ENCODE measurements at regions not wholly inside any gene's neighbourhood (a gene's known extent, or its start where the extent isn't known, plus 50 kb on each side); places are given as distances from the start of the nearest gene placed in this dataset.
A peak's percentile ranks its signal among the peaks of the same experiment; 100 is the strongest.
"Not testable (repeated sequence)": the region's sequence is repeated elsewhere in the genome, so short reads cannot be mapped to it uniquely, and the experiment has no call there.

GRCh38 chr2:49693961-49694360 is 539.6 kb upstream of the FSHR start:
- H3K4me1 ChIP-seq (ENCODE audit: control extremely low read depth in 1 of 4, control insufficient read depth in 4 of 4, insufficient read depth in 4 of 4, low read length in 3 of 4) = no peaks in the 10 kb centered on the region
- H3K4me3 ChIP-seq (ENCODE audit: control insufficient read depth in 1 of 7, extremely low read depth in 1 of 7, insufficient read depth in 4 of 7, low read depth in 2 of 7, low read length in 6 of 7) = no peak overlapping the region
- no peaks in the 10 kb centered on the region for H3K9me3 ChIP-seq (ENCODE audit: control extremely low read depth in 1 of 5, control insufficient read depth in 4 of 5, insufficient read depth in 2 of 5, low read depth in 1 of 5, low read length in 4 of 5)
- no peak overlapping the region for H3K27ac ChIP-seq (ENCODE audit: insufficient read depth in 1 of 2, low read depth in 1 of 2, low read length in 2 of 2, poor library complexity in 1 of 2, severe bottlenecking in 2 of 2)
- CTCF ChIA-PET = no interaction called here
- no peaks in the 10 kb centered on the region for H3K36me3 ChIP-seq (ENCODE audit: control insufficient read depth in 4 of 4, insufficient read depth in 4 of 4, low read length in 3 of 4)
- H3K27me3 ChIP-seq (replicated peaks in 2 of 5; ENCODE audit: control insufficient read depth in 4 of 5, insufficient read depth in 5 of 5, low read length in 4 of 5) = no peaks in the 10 kb centered on the region
- no peak for DNase-seq
- POLR2A ChIA-PET = no interaction called here

GRCh38 chr2:49692022-49692421 is 537.7 kb upstream of the FSHR start:
- H3K4me3 ChIP-seq (ENCODE audit: control insufficient read depth in 1 of 7, extremely low read depth in 1 of 7, insufficient read depth in 4 of 7, low read depth in 2 of 7, low read length in 6 of 7); POLR2A ChIA-PET; DNase-seq; CTCF ChIA-PET; H3K27me3 ChIP-seq (replicated peaks in 2 of 5; ENCODE audit: control insufficient read depth in 4 of 5, insufficient read depth in 5 of 5, low read length in 4 of 5); H3K9me3 ChIP-seq (ENCODE audit: control extremely low read depth in 1 of 5, control insufficient read depth in 4 of 5, insufficient read depth in 2 of 5, low read depth in 1 of 5, low read length in 4 of 5); H3K27ac ChIP-seq (ENCODE audit: insufficient read depth in 1 of 2, low read depth in 1 of 2, low read length in 2 of 2, poor library complexity in 1 of 2, severe bottlenecking in 2 of 2); H3K4me1 ChIP-seq (ENCODE audit: control extremely low read depth in 1 of 4, control insufficient read depth in 4 of 4, insufficient read depth in 4 of 4, low read length in 3 of 4); H3K36me3 ChIP-seq (ENCODE audit: control insufficient read depth in 4 of 4, insufficient read depth in 4 of 4, low read length in 3 of 4): not testable (repeated sequence)
- WGBS (ENCODE audit: insufficient coverage) = no CpG with 5 or more reads among the region's 2 CpGs

GRCh38 chr2:49687918-49688317 is 533.6 kb upstream of the FSHR start:
- DNase-seq = peak; percentile 12 to 44 (median 35)
- POLR2A ChIA-PET = no interaction called here
- Histone ChIP-seq H3K4me1 (ENCODE audit: control extremely low read depth in 1 of 4, control insufficient read depth in 4 of 4, insufficient read depth in 4 of 4, low read length in 3 of 4) (no peaks in the 10 kb centered on the region), H3K4me3 (ENCODE audit: control insufficient read depth in 1 of 7, extremely low read depth in 1 of 7, insufficient read depth in 4 of 7, low read depth in 2 of 7, low read length in 6 of 7) (no peak overlapping the region), H3K36me3 (ENCODE audit: control insufficient read depth in 4 of 4, insufficient read depth in 4 of 4, low read length in 3 of 4) (no peaks in the 10 kb centered on the region), H3K9me3 (ENCODE audit: control extremely low read depth in 1 of 5, control insufficient read depth in 4 of 5, insufficient read depth in 2 of 5, low read depth in 1 of 5, low read length in 4 of 5) (no peaks in the 10 kb centered on the region), H3K27me3 (replicated peaks in 2 of 5; ENCODE audit: control insufficient read depth in 4 of 5, insufficient read depth in 5 of 5, low read length in 4 of 5) (peaks cover 0 to 7% (median 0%) of the 10 kb centered on the region in 5 experiments), H3K27ac (ENCODE audit: insufficient read depth in 1 of 2, low read depth in 1 of 2, low read length in 2 of 2, poor library complexity in 1 of 2, severe bottlenecking in 2 of 2) (no peak overlapping the region)
- CTCF ChIA-PET = interaction anchor here (0.8 to 3.1 kb wide), 6 partner anchors 26 to 715 kb away, joined by 3 to 31 read pairs (median 4); no protein-coding TSS in a partner anchor
- 100% methylated on average over 1 of the region's 1 CpG for WGBS (ENCODE audit: insufficient coverage)

GRCh38 chr2:49686897-49687442 is 532.7 kb upstream of the FSHR start:
- Histone ChIP-seq H3K27me3 (replicated peaks in 2 of 5; ENCODE audit: control insufficient read depth in 4 of 5, insufficient read depth in 5 of 5, low read length in 4 of 5) (peaks cover 0 to 7% (median 0%) of the 10 kb centered on the region in 5 experiments), H3K4me1 (ENCODE audit: control extremely low read depth in 1 of 4, control insufficient read depth in 4 of 4, insufficient read depth in 4 of 4, low read length in 3 of 4) (no peaks in the 10 kb centered on the region), H3K36me3 (ENCODE audit: control insufficient read depth in 4 of 4, insufficient read depth in 4 of 4, low read length in 3 of 4) (no peaks in the 10 kb centered on the region), H3K27ac (ENCODE audit: insufficient read depth in 1 of 2, low read depth in 1 of 2, low read length in 2 of 2, poor library complexity in 1 of 2, severe bottlenecking in 2 of 2) (no peak overlapping the region), H3K4me3 (ENCODE audit: control insufficient read depth in 1 of 7, extremely low read depth in 1 of 7, insufficient read depth in 4 of 7, low read depth in 2 of 7, low read length in 6 of 7) (no peak overlapping the region), H3K9me3 (ENCODE audit: control extremely low read depth in 1 of 5, control insufficient read depth in 4 of 5, insufficient read depth in 2 of 5, low read depth in 1 of 5, low read length in 4 of 5) (no peaks in the 10 kb centered on the region)
- POLR2A ChIA-PET = no interaction called here
- no CpG with 5 or more reads among the region's 2 CpGs for WGBS (ENCODE audit: insufficient coverage)
- DNase-seq = no peak
- CTCF ChIA-PET = interaction anchor here (1.2 to 3.1 kb wide), 3 partner anchors 25 to 716 kb away, joined by 3 to 31 read pairs (median 12); no protein-coding TSS in a partner anchor

GRCh38 chr2:49686291-49686690 is 532.0 kb upstream of the FSHR start:
- H3K9me3 ChIP-seq (ENCODE audit: control extremely low read depth in 1 of 5, control insufficient read depth in 4 of 5, insufficient read depth in 2 of 5, low read depth in 1 of 5, low read length in 4 of 5) = no peaks in the 10 kb centered on the region
- peaks cover 0 to 7% (median 0%) of the 10 kb centered on the region in 5 experiments for H3K27me3 ChIP-seq (replicated peaks in 2 of 5; ENCODE audit: control insufficient read depth in 4 of 5, insufficient read depth in 5 of 5, low read length in 4 of 5)
- H3K4me3 ChIP-seq (ENCODE audit: control insufficient read depth in 1 of 7, extremely low read depth in 1 of 7, insufficient read depth in 4 of 7, low read depth in 2 of 7, low read length in 6 of 7) = no peak overlapping the region
- no peak overlapping the region for H3K27ac ChIP-seq (ENCODE audit: insufficient read depth in 1 of 2, low read depth in 1 of 2, low read length in 2 of 2, poor library complexity in 1 of 2, severe bottlenecking in 2 of 2)
- WGBS (ENCODE audit: insufficient coverage) = no CpG with 5 or more reads among the region's 2 CpGs
- H3K36me3 ChIP-seq (ENCODE audit: control insufficient read depth in 4 of 4, insufficient read depth in 4 of 4, low read length in 3 of 4) = no peaks in the 10 kb centered on the region
- no peaks in the 10 kb centered on the region for H3K4me1 ChIP-seq (ENCODE audit: control extremely low read depth in 1 of 4, control insufficient read depth in 4 of 4, insufficient read depth in 4 of 4, low read length in 3 of 4)
- ChIA-PET POLR2A (no interaction called here), CTCF (no interaction called here)
- DNase-seq = no peak

GRCh38 chr2:49677227-49677626 is 522.9 kb upstream of the FSHR start:
- Histone ChIP-seq H3K4me1 (ENCODE audit: control extremely low read depth in 1 of 4, control insufficient read depth in 4 of 4, insufficient read depth in 4 of 4, low read length in 3 of 4) (no peaks in the 10 kb centered on the region), H3K9me3 (ENCODE audit: control extremely low read depth in 1 of 5, control insufficient read depth in 4 of 5, insufficient read depth in 2 of 5, low read depth in 1 of 5, low read length in 4 of 5) (no peaks in the 10 kb centered on the region), H3K27me3 (replicated peaks in 2 of 5; ENCODE audit: control insufficient read depth in 4 of 5, insufficient read depth in 5 of 5, low read length in 4 of 5) (no peaks in the 10 kb centered on the region), H3K27ac (ENCODE audit: insufficient read depth in 1 of 2, low read depth in 1 of 2, low read length in 2 of 2, poor library complexity in 1 of 2, severe bottlenecking in 2 of 2) (no peak overlapping the region), H3K36me3 (ENCODE audit: control insufficient read depth in 4 of 4, insufficient read depth in 4 of 4, low read length in 3 of 4) (no peaks in the 10 kb centered on the region), H3K4me3 (ENCODE audit: control insufficient read depth in 1 of 7, extremely low read depth in 1 of 7, insufficient read depth in 4 of 7, low read depth in 2 of 7, low read length in 6 of 7) (no peak overlapping the region)
- no peak for DNase-seq
- ChIA-PET POLR2A (no interaction called here), CTCF (interaction anchor here (0.8 kb wide), 1 partner anchor 63 kb away, joined by 3 read pairs; no protein-coding TSS in a partner anchor)
- no CpG with 5 or more reads among the region's 1 CpG for WGBS (ENCODE audit: insufficient coverage)

- 100% methylated on average over 2 of the region's 4 CpGs for WGBS (ENCODE audit: insufficient coverage)
- POLR2A ChIA-PET = no interaction called here
Observed at GRCh38 chr2:49664827-49665226, 510.5 kb upstream of the FSHR start.

More at GRCh38 chr2:49664827-49665226, 510.5 kb upstream of the FSHR start:
- no peaks in the 10 kb centered on the region for H3K36me3 ChIP-seq (ENCODE audit: control insufficient read depth in 4 of 4, insufficient read depth in 4 of 4, low read length in 3 of 4)
- H3K9me3 ChIP-seq (ENCODE audit: control extremely low read depth in 1 of 5, control insufficient read depth in 4 of 5, insufficient read depth in 2 of 5, low read depth in 1 of 5, low read length in 4 of 5) = peaks cover 0 to 2% (median 0%) of the 10 kb centered on the region in 5 experiments
- H3K4me1 ChIP-seq (ENCODE audit: control extremely low read depth in 1 of 4, control insufficient read depth in 4 of 4, insufficient read depth in 4 of 4, low read length in 3 of 4) = no peaks in the 10 kb centered on the region
- DNase-seq = no peak
- CTCF ChIA-PET = no interaction called here
- H3K4me3 ChIP-seq (ENCODE audit: control insufficient read depth in 1 of 7, extremely low read depth in 1 of 7, insufficient read depth in 4 of 7, low read depth in 2 of 7, low read length in 6 of 7) = no peak overlapping the region
- no peak overlapping the region for H3K27ac ChIP-seq (ENCODE audit: insufficient read depth in 1 of 2, low read depth in 1 of 2, low read length in 2 of 2, poor library complexity in 1 of 2, severe bottlenecking in 2 of 2)
- no peaks in the 10 kb centered on the region for H3K27me3 ChIP-seq (replicated peaks in 2 of 5; ENCODE audit: control insufficient read depth in 4 of 5, insufficient read depth in 5 of 5, low read length in 4 of 5)

All from common myeloid progenitor, CD34-positive (primary cell).